Motor neuron (in vitro differentiated cells): ENCODE measurements at regions not wholly inside any gene's neighbourhood (a gene's known extent, or its start where the extent isn't known, plus 50 kb on each side); places are given as distances from the start of the nearest gene placed in this dataset.
A peak's percentile ranks its signal among the peaks of the same experiment; 100 is the strongest.

Experiments
- ATAC-seq, 8 experiments: fragments of 200-7000 bp; cut with Tn5 transposase; replicated peaks in 6 of 8; 2 replicates each; pipeline ENCODE4 v1.8.0; 2021; ENCODE audit warnings: mild to moderate bottlenecking in 8 of 8, moderate library complexity in 8 of 8
- H3K27ac ChIP-seq, 2 donors: fragments of 250-450 bp; sonication (Bioruptor Pico); 2 replicates each; pipeline ENCODE4 v1.9.0; 2021; ENCODE audit warnings: antibody characterized with exemption in 2 of 2, mild to moderate bottlenecking in 2 of 2, moderate library complexity in 1 of 2
- H3K4me1 ChIP-seq, 2 donors: fragments of 250-450 bp; sonication (Bioruptor Pico); replicated peaks in 1 of 2; 2 replicates each; pipeline ENCODE4 v1.6.1; 2021; ENCODE audit warnings: antibody characterized with exemption in 2 of 2, mild to moderate bottlenecking in 2 of 2, moderate library complexity in 1 of 2
- H3K4me3 ChIP-seq, 5 donors: fragments of 250-450 bp; sonication (Bioruptor Pico); 2 replicates each; pipeline ENCODE4 v1.9.0; 2021; ENCODE audit warnings: antibody characterized with exemption in 5 of 5, mild to moderate bottlenecking in 5 of 5, moderate library complexity in 4 of 5
- WGBS, 10 experiments: fragments of 450-650 bp; shearing (Covaris generic); methylation state at CpG; one replicate each; pipeline ENCODE4 v1.0.0; 2022; 5-methylcytosine and 5-hydroxymethylcytosine counted together
- in situ Hi-C, 9 experiments: fragments of 400-800 bp; cut with MboI; loops; one replicate each; pipeline ENCODE4 v1.15.0; 2021; ENCODE audit warnings: low sequenced_read_pairs in 9 of 9, low pct_unique_long_range_greater_than_20kb in 2 of 9; ENCODE audit not compliant: unreplicated experiment in 9 of 9

- Histone ChIP-seq H3K4me3 (no peak overlapping the region), H3K27ac (no peak overlapping the region), H3K4me1 (no peaks in the 10 kb centered on the region)
- 0 to 90% (median 80%) methylated on average over 1 of the region's 1 CpG; no CpG with 5 or more reads in 3 of the 10 experiments for WGBS, 10 experiments
- ATAC-seq, result peak in 2 of 8 experiments; percentile 54 to 59
- in situ Hi-C loops, result no loop called here
Observed at GRCh38 chr4:16344853-16345252, 118.6 kb upstream of the TAPT1 start.

GRCh38 chr4:16337936-16338335 is 111.7 kb upstream of the TAPT1 start:
- in situ Hi-C loops, result no loop called here
- 38 to 100% (median 72%) methylated on average over 1 to 2 of the region's 2 CpGs; no CpG with 5 or more reads in 4 of the 10 experiments for WGBS, 10 experiments
- no peak for ATAC-seq
- H3K27ac ChIP-seq, result no peak overlapping the region
- H3K4me3 ChIP-seq, result no peak overlapping the region
- no peaks in the 10 kb centered on the region for H3K4me1 ChIP-seq

- Histone ChIP-seq H3K27ac (no peak overlapping the region), H3K4me1 (no peaks in the 10 kb centered on the region), H3K4me3 (no peak overlapping the region)
- WGBS, 10 experiments, result 0 to 95% (median 83%) methylated on average over 1 to 2 of the region's 2 CpGs; no CpG with 5 or more reads in 2 of the 10 experiments
- in situ Hi-C loops, result no loop called here
- ATAC-seq, result no peak
Observed at GRCh38 chr4:16334601-16335000, 108.3 kb upstream of the TAPT1 start.

DNA sequence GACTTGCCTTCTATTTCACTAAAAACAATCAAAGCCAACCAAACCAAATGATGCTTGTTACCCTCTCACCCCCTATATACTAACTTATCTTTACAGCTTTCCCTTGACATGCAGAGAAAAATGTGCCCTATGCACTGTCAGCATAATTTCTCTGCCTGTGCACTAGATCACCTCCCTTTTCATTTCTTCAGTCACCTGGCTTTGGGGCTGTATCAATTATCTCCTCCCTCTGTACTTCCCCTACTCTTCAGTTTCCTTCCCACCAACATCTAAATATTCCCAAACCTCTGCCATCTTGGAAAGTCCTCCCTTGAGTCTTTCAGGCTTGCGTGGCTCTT is 103.5 kb upstream of the TAPT1 start:
- 0 to 100% (median 80%) methylated on average over 1 of the region's 1 CpG; no CpG with 5 or more reads in 3 of the 10 experiments for WGBS, 10 experiments
- no peak overlapping the region for H3K27ac ChIP-seq
- in situ Hi-C loops, result no loop called here
- H3K4me1 ChIP-seq, result no peaks in the 10 kb centered on the region
- no peak for ATAC-seq
- H3K4me3 ChIP-seq, result no peak overlapping the region

- no peak overlapping the region for H3K27ac ChIP-seq
- WGBS, 10 experiments, result 73 to 100% (median 83%) methylated on average over 2 of the region's 2 CpGs
- no peak for ATAC-seq
Observed at GRCh38 chr4:16329125-16329796, 103.0 kb upstream of the TAPT1 start.

DNA sequence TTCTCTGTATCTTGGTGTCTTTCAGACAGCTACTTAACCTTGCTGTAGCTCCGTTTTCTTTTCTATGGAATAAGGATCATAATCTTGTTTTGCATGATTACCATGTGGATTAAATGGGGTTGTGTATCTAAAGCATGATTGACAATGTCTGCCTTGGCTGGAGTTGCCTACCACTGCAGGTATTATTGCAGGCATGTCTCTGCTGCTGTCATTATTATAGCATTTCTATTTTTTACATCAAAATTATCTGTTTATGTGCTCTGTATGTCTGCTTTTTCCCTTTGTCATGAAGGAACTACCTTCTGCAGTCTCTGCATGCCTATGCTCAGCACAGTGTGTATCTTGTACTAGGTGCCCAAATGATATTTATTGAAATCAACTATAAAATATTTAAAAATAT is 95.9 kb upstream of the TAPT1 start:
- Histone ChIP-seq H3K4me1 (no peaks in the 10 kb centered on the region), H3K4me3 (no peak overlapping the region), H3K27ac (no peak overlapping the region)
- WGBS, 10 experiments, result 0 to 67% (median 27%) methylated on average over 1 of the region's 1 CpG; no CpG with 5 or more reads in 2 of the 10 experiments
- no peak for ATAC-seq
- in situ Hi-C loops, result no loop called here

More at GRCh38 chr4:16329125-16329796, 103.0 kb upstream of the TAPT1 start:
- no peak overlapping the region for H3K4me3 ChIP-seq
- in situ Hi-C loops, result no loop called here
- H3K4me1 ChIP-seq, result no peaks in the 10 kb centered on the region

DNA sequence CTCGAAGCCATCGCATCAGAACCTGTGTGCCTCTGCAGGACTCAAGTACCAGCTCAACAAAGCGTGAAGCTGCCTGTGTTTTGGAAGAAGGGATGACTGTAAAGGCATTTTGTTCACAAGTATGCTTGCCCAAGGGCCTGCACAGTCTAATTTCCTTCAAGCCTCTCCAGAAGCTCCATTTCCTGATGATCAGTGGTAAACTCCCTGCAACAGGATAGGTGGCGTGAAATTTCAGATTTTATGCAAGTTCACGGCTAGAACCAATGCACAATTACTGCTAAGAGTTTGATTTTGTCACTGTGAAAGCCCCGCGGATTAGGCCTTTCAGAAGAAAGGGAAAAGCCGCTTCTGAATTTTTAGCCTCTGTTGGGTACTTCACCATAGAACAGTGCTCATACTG is 89.2 kb upstream of the TAPT1 start:
- Histone ChIP-seq H3K4me3 (no peak overlapping the region), H3K4me1 (no peaks in the 10 kb centered on the region), H3K27ac (no peak overlapping the region)
- ATAC-seq, result no peak
- in situ Hi-C loops, result no loop called here
- 40 to 100% (median 89%) methylated on average over 1 to 7 of the region's 8 CpGs for WGBS, 10 experiments

GRCh38 chr4:16310606-16311005 is 84.3 kb upstream of the TAPT1 start:
- WGBS, 10 experiments, result 0 to 90% (median 57%) methylated on average over 1 to 3 of the region's 3 CpGs; no CpG with 5 or more reads in 4 of the 10 experiments
- in situ Hi-C loops, result no loop called here
- ATAC-seq, result no peak
- Histone ChIP-seq H3K4me1 (no peaks in the 10 kb centered on the region), H3K27ac (no peak overlapping the region), H3K4me3 (no peak overlapping the region)

DNA sequence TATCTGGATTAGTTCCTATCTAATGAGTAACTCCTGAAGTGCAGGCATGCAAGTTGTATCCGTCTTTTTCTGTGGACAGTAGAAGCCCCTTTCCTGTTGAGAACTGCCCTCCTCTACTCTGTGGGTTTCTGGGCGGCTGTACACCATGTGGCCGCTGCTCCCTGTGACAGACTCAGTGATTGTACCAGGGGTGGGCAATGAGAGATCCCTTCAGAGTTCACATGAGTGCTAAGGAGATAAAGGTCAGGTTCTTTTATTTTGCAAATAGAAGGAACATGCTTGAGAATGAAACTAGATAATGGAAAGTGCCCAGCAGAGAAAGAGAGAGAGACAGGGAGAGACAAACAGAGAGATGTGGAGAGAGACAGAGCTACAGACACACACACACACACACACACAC is 76.4 kb upstream of the TAPT1 start:
- ATAC-seq, result peak in 3 of 8 experiments; percentile 71 to 81 (median 80)
- 7 to 68% (median 20%) methylated on average over 1 to 3 of the region's 3 CpGs; no CpG with 5 or more reads in 3 of the 10 experiments for WGBS, 10 experiments
- in situ Hi-C loops, result no loop called here

DNA sequence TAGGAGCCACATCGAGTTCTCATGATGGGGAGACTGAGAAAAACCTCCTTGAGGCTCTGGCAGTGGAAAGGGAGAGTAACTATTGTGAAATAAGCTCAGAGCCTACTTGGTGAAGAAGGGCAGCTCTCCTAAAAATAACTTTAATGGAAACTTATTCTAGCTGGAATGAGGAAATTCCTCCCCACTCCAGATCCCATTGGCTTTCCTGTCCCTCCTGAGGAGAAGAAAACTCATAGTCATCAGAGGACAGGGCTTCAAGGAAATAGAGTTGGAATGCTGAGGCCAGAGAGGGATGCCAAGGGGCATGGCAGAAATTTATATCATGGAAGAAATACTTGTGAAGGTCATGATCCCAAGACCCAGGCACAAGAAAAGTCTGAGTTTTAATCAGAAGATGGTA is 70.7 kb upstream of the TAPT1 start:
- no peak overlapping the region for H3K27ac ChIP-seq
- WGBS, 10 experiments, result 20 to 100% (median 70%) methylated on average over 1 of the region's 1 CpG; no CpG with 5 or more reads in 6 of the 10 experiments
- in situ Hi-C loops, result loop anchor here (10.0 to 25.0 kb wide), 6 partner anchors 165 to 1178 kb away; no protein-coding TSS in a partner anchor
- peaks cover 6 to 8% of the 10 kb centered on the region in 2 donors for H3K4me1 ChIP-seq
- no peak for ATAC-seq
- H3K4me3 ChIP-seq, result no peak overlapping the region

More for the DNA sequence above, 76.4 kb upstream of the TAPT1 start:
- peaks cover 5 to 10% of the 10 kb centered on the region in 2 donors for H3K4me1 ChIP-seq
- H3K4me3 ChIP-seq, result no peak overlapping the region
- H3K27ac ChIP-seq, result no peak overlapping the region

GRCh38 chr4:16294455-16294854 is 68.2 kb upstream of the TAPT1 start:
- in situ Hi-C loops, result loop anchor here (10.0 to 25.0 kb wide), 6 partner anchors 168 to 1180 kb away; no protein-coding TSS in a partner anchor

DNA sequence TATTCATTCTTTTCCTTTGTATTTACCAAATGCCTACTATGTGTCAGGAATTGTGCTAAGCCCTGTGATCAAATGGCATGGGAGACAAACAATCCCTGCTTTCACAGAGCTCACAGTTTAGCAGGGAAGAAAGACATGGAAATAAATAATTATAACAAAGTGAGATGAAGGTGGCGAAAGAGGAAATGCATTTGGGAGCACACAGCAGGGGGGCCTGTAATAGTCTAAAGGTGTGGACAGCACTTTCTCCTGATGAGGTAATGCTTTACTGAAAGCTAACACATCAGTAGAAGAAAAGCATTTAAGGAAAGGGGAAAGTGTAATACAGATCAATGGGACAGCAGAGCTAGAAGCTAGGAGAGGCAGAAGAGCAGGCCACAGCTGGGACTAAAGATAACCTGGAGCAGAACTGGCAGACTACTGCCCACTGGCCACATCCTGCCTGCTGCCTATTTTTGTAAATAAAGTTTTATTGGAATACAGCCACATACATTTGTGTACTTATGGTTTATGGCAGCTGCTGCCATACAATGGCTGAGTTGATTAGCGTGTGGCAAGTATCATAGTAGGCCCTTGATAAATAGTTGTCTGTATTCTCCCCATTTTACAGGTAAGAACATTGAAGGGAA is 67.1 kb upstream of the TAPT1 start:
- 73 to 100% (median 90%) methylated on average over 1 to 2 of the region's 2 CpGs; no CpG with 5 or more reads in 2 of the 10 experiments for WGBS, 10 experiments
- Histone ChIP-seq H3K4me1 (peaks cover 20 to 22% of the 10 kb centered on the region in 2 donors), H3K4me3 (no peak overlapping the region), H3K27ac (no peak overlapping the region)
- in situ Hi-C loops, result loop anchor here (10.0 to 25.0 kb wide), 6 partner anchors 169 to 1181 kb away; no protein-coding TSS in a partner anchor
- no peak for ATAC-seq

More at GRCh38 chr4:16294455-16294854, 68.2 kb upstream of the TAPT1 start:
- Histone ChIP-seq H3K4me1 (peaks cover 20 to 22% of the 10 kb centered on the region in 2 donors), H3K4me3 (no peak overlapping the region), H3K27ac (no peak overlapping the region)
- WGBS, 10 experiments, result 38 to 100% (median 100%) methylated on average over 1 of the region's 1 CpG; no CpG with 5 or more reads in 5 of the 10 experiments
- peak in 3 of 8 experiments; percentile 23 to 69 (median 67) for ATAC-seq

DNA sequence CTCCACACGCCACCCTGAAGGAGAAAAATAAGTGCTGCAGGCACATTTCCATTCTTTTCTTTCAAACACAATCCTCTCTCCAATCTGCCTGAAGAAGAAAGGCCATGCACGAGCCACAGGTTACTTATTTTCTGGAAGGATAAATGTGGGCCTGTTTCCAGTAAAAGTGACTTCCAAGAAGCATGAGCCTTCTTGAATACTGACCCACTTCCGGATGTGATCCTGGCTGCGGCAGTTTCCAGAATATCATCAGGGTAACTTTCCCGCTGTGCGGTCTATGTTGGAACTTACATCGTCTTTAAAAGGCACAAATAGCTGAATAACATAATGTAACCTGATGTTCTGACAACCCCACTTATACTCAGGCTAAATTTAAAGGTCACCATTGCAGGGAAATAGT is 66.3 kb upstream of the TAPT1 start:
- no peak overlapping the region for H3K27ac ChIP-seq
- in situ Hi-C loops, result loop anchor here (10.0 to 25.0 kb wide), 6 partner anchors 170 to 1182 kb away; no protein-coding TSS in a partner anchor

More for the DNA sequence above, 66.3 kb upstream of the TAPT1 start:
- 18 to 100% (median 90%) methylated on average over 2 to 6 of the region's 7 CpGs for WGBS, 10 experiments
- Histone ChIP-seq H3K4me1 (peaks cover 20 to 22% of the 10 kb centered on the region in 2 donors), H3K4me3 (no peak overlapping the region)
- peak in 1 of 8 experiments; percentile 27 for ATAC-seq
